ENCODE measurements at regions not wholly inside any gene's neighbourhood (a gene's known extent, or its start where the extent isn't known, plus 50 kb on each side); places are given as distances from the start of the nearest gene placed in this dataset.
"Not testable (repeated sequence)": the region's sequence is repeated elsewhere in the genome, so short reads cannot be mapped to it uniquely, and the experiment has no call there.

- DNase-seq: peak; percentile 52
Observed at GRCh38 chr6:56799989-56800388, 154.9 kb upstream of the BEND6 start.

- peak; percentile 32 for DNase-seq
Observed at GRCh38 chr6:56798163-56798562, 155.5 kb upstream of the DST start.

GRCh38 chr6:56796196-56796532, 153.5 kb upstream of the DST start:
- peak; percentile 3 for DNase-seq

GRCh38 chr6:56795466-56796195, 152.9 kb upstream of the DST start:
- no peak for DNase-seq

- DNase-seq: no peak
Observed at GRCh38 chr6:56794421-56794820, 151.7 kb upstream of the DST start.

- DNase-seq: no peak
Observed at GRCh38 chr6:56793938-56794337, 151.2 kb upstream of the DST start.

GRCh38 chr6:56790414-56790813, 147.7 kb upstream of the DST start:
- DNase-seq: no peak

GRCh38 chr6:56789879-56790278, 147.2 kb upstream of the DST start:
- no peak for DNase-seq

GRCh38 chr6:56789342-56789741, 146.7 kb upstream of the DST start:
- DNase-seq: no peak

- no peak for DNase-seq
Observed at GRCh38 chr6:56787209-56787608, 144.5 kb upstream of the DST start.

- DNase-seq: no peak
Observed at GRCh38 chr6:56786256-56786655, 143.6 kb upstream of the DST start.

- not testable (repeated sequence) for DNase-seq
Observed at GRCh38 chr6:56785536-56785935, 142.8 kb upstream of the DST start.

GRCh38 chr6:56780109-56780508, 137.4 kb upstream of the DST start:
- DNase-seq: not testable (repeated sequence)

GRCh38 chr6:56778503-56778902, 135.8 kb upstream of the DST start:
- DNase-seq: not testable (repeated sequence)

GRCh38 chr6:56775498-56776166, 132.9 kb upstream of the DST start:
- DNase-seq: no peak

GRCh38 chr6:56772737-56773184, 130.1 kb upstream of the DST start:
- no peak for DNase-seq

- DNase-seq: no peak
Observed at GRCh38 chr6:56771929-56772607, 129.4 kb upstream of the DST start.

- DNase-seq: no peak
Observed at GRCh38 chr6:56771189-56771588, 128.5 kb upstream of the DST start.

GRCh38 chr6:56770011-56770520, 127.4 kb upstream of the DST start:
- DNase-seq: no peak

GRCh38 chr6:56767892-56768531, 125.3 kb upstream of the DST start:
- no peak for DNase-seq

GRCh38 chr6:56767435-56767834, 124.7 kb upstream of the DST start:
- no peak for DNase-seq

- DNase-seq: no peak
Observed at GRCh38 chr6:56766806-56767178, 124.1 kb upstream of the DST start.

GRCh38 chr6:56766139-56766805, 123.6 kb upstream of the DST start:
- no peak for DNase-seq

All from suppressor macrophage treated with lipopolysaccharide for 4 hours (primary cell).